GM23338 (cell line): ENCODE measurements at regions not wholly inside any gene's neighbourhood (a gene's known extent, or its start where the extent isn't known, plus 50 kb on each side); places are given as distances from the start of the nearest gene placed in this dataset.

Source experiments
- ATAC-seq: fragments of 200-7000 bp; cut with Tn5 transposase; 3 replicates; pipeline ENCODE4 v1.9.1; 2020
- DNase-seq: peaks from one replicate; pipeline ENCODE4 v3.0.0-alpha.2; 2015; ENCODE audit warnings: low spot score
- H2AFZ ChIP-seq: fragments of 200-600 bp; sonication (generic); 2 replicates; pipeline ENCODE4 v1.8.0; 2016; ENCODE audit warnings: antibody characterized with exemption, mild to moderate bottlenecking, moderate library complexity
- H3F3A ChIP-seq: fragments of 200-600 bp; sonication (generic); replicated peaks from 2 replicates; pipeline ENCODE4 v1.8.0; 2017; ENCODE audit warnings: antibody characterized with exemption, mixed run types, low read depth
- H3K27ac ChIP-seq: fragments of 200-600 bp; sonication (generic); 2 replicates; pipeline ENCODE4 v1.6.1; 2016; ENCODE audit warnings: low read depth
- H3K27me3 ChIP-seq: fragments of 200-600 bp; sonication (generic); 2 replicates; pipeline ENCODE4 v1.8.0; 2016; ENCODE audit warnings: mild to moderate bottlenecking, mixed run types, moderate library complexity; ENCODE audit not compliant: insufficient read depth
- H3K36me3 ChIP-seq: fragments of 200-600 bp; sonication (generic); 2 replicates; pipeline ENCODE4 v1.8.0; 2016; ENCODE audit warnings: mild to moderate bottlenecking; ENCODE audit not compliant: insufficient read depth
- H3K4me1 ChIP-seq: fragments of 200-600 bp; sonication (generic); 2 replicates; pipeline ENCODE4 v1.8.0; 2016; ENCODE audit warnings: mild to moderate bottlenecking, moderate library complexity; ENCODE audit not compliant: insufficient read depth
- H3K4me2 ChIP-seq: fragments of 200-600 bp; sonication (generic); 2 replicates; pipeline ENCODE4 v1.7.1; 2017; ENCODE audit warnings: mixed run types
- H3K4me3 ChIP-seq: fragments of 200-600 bp; sonication (generic); 2 replicates; pipeline ENCODE4 v1.6.1; 2016; ENCODE audit warnings: mixed run types
- H3K79me2 ChIP-seq: fragments of 200-600 bp; sonication (generic); replicated peaks from 2 replicates; pipeline ENCODE4 v1.8.0; 2017; ENCODE audit warnings: mild to moderate bottlenecking; ENCODE audit not compliant: insufficient read depth
- H3K9me2 ChIP-seq: fragments of 200-600 bp; sonication (generic); 2 replicates; pipeline ENCODE4 v1.8.0; 2017; ENCODE audit not compliant: insufficient read depth
- H4K20me1 ChIP-seq: fragments of 200-600 bp; sonication (generic); replicated peaks from 2 replicates; pipeline ENCODE4 v1.8.0; 2017; ENCODE audit warnings: mild to moderate bottlenecking; ENCODE audit not compliant: insufficient read depth
- H3K27ac Mint-ChIP-seq: 2 replicates; pipeline ENCODE4 v1.8.0; 2020; ENCODE audit warnings: inconsistent platforms, mild to moderate bottlenecking, moderate library complexity, mixed read lengths
- H3K27me3 Mint-ChIP-seq: 3 replicates; pipeline ENCODE4 v1.8.0; 2022; ENCODE audit warnings: low read depth, mild to moderate bottlenecking, moderate library complexity, mixed read lengths, inconsistent platforms; ENCODE audit not compliant: insufficient read depth, poor library complexity
- H3K36me3 Mint-ChIP-seq: 3 replicates; pipeline ENCODE4 v1.8.0; 2021; ENCODE audit warnings: low read depth, mild to moderate bottlenecking, inconsistent platforms, moderate library complexity, mixed read lengths
- H3K4me1 Mint-ChIP-seq: 3 replicates; pipeline ENCODE4 v1.8.0; 2020; ENCODE audit warnings: mild to moderate bottlenecking, inconsistent platforms, mixed read lengths
- H3K4me3 Mint-ChIP-seq: 3 replicates; pipeline ENCODE4 v1.8.0; 2021; ENCODE audit warnings: moderate library complexity, mild to moderate bottlenecking, inconsistent platforms, mixed read lengths
- H3K9me3 Mint-ChIP-seq: 3 replicates; pipeline ENCODE4 v1.8.0; 2020; ENCODE audit warnings: moderate library complexity, mild to moderate bottlenecking, inconsistent platforms, mixed read lengths
- CREB1 ChIP-seq: fragments of 250-450 bp; sonication (Bioruptor Pico); IDR thresholded peaks from 2 replicates; pipeline ENCODE4 v1.5.0; 2020; ENCODE audit warnings: low read depth, mild to moderate bottlenecking, moderate library complexity
- ETS1 ChIP-seq: IDR thresholded peaks from 2 replicates; pipeline ENCODE4 v1.6.1; 2016; ENCODE audit warnings: antibody characterized with exemption
- EZH2 ChIP-seq: fragments of 200-600 bp; sonication (generic); IDR thresholded peaks from one replicate; pipeline ENCODE4 v1.8.0; 2017; ENCODE audit warnings: antibody characterized with exemption, mild to moderate bottlenecking, low read depth; ENCODE audit not compliant: unreplicated experiment
- EZH2phosphoT487 ChIP-seq: fragments of 200-600 bp; sonication (generic); IDR thresholded peaks from one replicate; pipeline ENCODE4 v1.8.1; 2018; ENCODE audit warnings: antibody characterized with exemption; ENCODE audit not compliant: unreplicated experiment
- JUNB ChIP-seq: IDR thresholded peaks from one replicate; pipeline ENCODE4 v1.6.1; 2016; ENCODE audit warnings: antibody characterized with exemption; ENCODE audit not compliant: unreplicated experiment
- REST ChIP-seq: IDR thresholded peaks from one replicate; pipeline ENCODE4 v1.6.1; 2018; ENCODE audit warnings: antibody characterized with exemption; ENCODE audit not compliant: unreplicated experiment
- STAT1 ChIP-seq: IDR thresholded peaks from one replicate; pipeline ENCODE4 v1.6.1; 2016; ENCODE audit warnings: antibody characterized with exemption; ENCODE audit not compliant: unreplicated experiment
- ZNF331 ChIP-seq: fragments of 250-450 bp; sonication (Bioruptor Pico); IDR thresholded peaks from 2 replicates; pipeline ENCODE4 v1.5.0; 2020; ENCODE audit warnings: low read depth, mild to moderate bottlenecking, moderate library complexity
- ZNF462 ChIP-seq: fragments of 250-450 bp; sonication (Bioruptor Pico); IDR thresholded peaks from 2 replicates; pipeline ENCODE4 v1.5.0; 2020; ENCODE audit warnings: mild to moderate bottlenecking, moderate library complexity

GRCh38 chr1:98184856-98185255 lies 264.0 kb upstream of the DPYD start:
- Histone ChIP-seq H3K4me2 (no peak overlapping the region), H4K20me1 (no peaks in the 10 kb centered on the region), H3K27me3 (no peaks in the 10 kb centered on the region), H2AFZ (no peak overlapping the region), H3K4me1 (no peaks in the 10 kb centered on the region), H3K79me2 (no peaks in the 10 kb centered on the region), H3K4me3 (no peak overlapping the region), H3K36me3 (no peaks in the 10 kb centered on the region), H3K27ac (no peak overlapping the region), H3F3A (no peaks in the 10 kb centered on the region), H3K9me2 (no peaks in the 10 kb centered on the region; the same call in 1 of the 2 replicates)
- no peak for DNase-seq
- Mint-ChIP-seq H3K27me3 (no peaks in the 10 kb centered on the region), H3K36me3 (no peaks in the 10 kb centered on the region), H3K27ac (no peak overlapping the region), H3K4me3 (no peak overlapping the region), H3K4me1 (no peaks in the 10 kb centered on the region), H3K9me3 (no peaks in the 10 kb centered on the region)
- no peak for TF ChIP-seq STAT1
- TF ChIP-seq ZNF331 (CRISPR knock-in tag) = no peak
- TF ChIP-seq REST = no peak
- TF ChIP-seq JUNB = no peak
- no peak for TF ChIP-seq CREB1 (CRISPR knock-in tag)
- no peak for TF ChIP-seq ZNF462 (CRISPR knock-in tag)
- TF ChIP-seq EZH2 = no peak
- TF ChIP-seq ETS1 = no peak
- no peak for TF ChIP-seq EZH2phosphoT487
- no peak for ATAC-seq
